HepG2 (cell line): ENCODE measurements at regions not wholly inside any gene's neighbourhood (a gene's known extent, or its start where the extent isn't known, plus 50 kb on each side); places are given as distances from the start of the nearest gene placed in this dataset.

ENCODE experiments used
- CHCHD3 ChIP-seq: sonication (generic); formaldehyde crosslinking; IDR thresholded peaks from 2 replicates; pipeline ENCODE4 v1.8.0; 2022; ENCODE audit warnings: mild to moderate bottlenecking, missing genetic modification reagents, moderate library complexity
- CTCF ChIP-seq: sonication (generic); formaldehyde crosslinking; IDR thresholded peaks from 2 replicates; pipeline ENCODE4 v1.5.0; 2020; ENCODE audit warnings: mild to moderate bottlenecking, missing genetic modification reagents, moderate library complexity
- FLYWCH1 ChIP-seq: sonication (generic); formaldehyde crosslinking; IDR thresholded peaks from 2 replicates; pipeline ENCODE4 v1.8.1; 2023; ENCODE audit warnings: mild to moderate bottlenecking, missing genetic modification reagents
- FOSL2 ChIP-seq: sonication (generic); formaldehyde crosslinking; IDR thresholded peaks from 2 replicates; pipeline ENCODE4 v1.4.0; 2020; ENCODE audit warnings: missing genetic modification reagents
- HNF4A ChIP-seq: sonication (generic); formaldehyde crosslinking; IDR thresholded peaks from 2 replicates; pipeline ENCODE4 v1.4.0; 2020; ENCODE audit warnings: missing genetic modification reagents
- HOMEZ ChIP-seq: IDR thresholded peaks from 2 replicates; pipeline ENCODE4 v1.6.1; 2016; ENCODE audit warnings: low read depth
- KLF6 ChIP-seq: IDR thresholded peaks from 2 replicates; pipeline ENCODE4 v1.8.0; 2016; ENCODE audit warnings: missing biosample characterization, missing genetic modification reagents
- MXI1 ChIP-seq: IDR thresholded peaks from 3 replicates; pipeline ENCODE4 v1.6.1; 2012; ENCODE audit warnings: low read depth, low read length, inconsistent platforms, borderline replicate concordance
- NFE2L1 ChIP-seq: sonication (generic); formaldehyde crosslinking; IDR thresholded peaks from 2 replicates; pipeline ENCODE4 v1.4.0; 2020; ENCODE audit warnings: missing genetic modification reagents, mild to moderate bottlenecking, borderline replicate concordance
- POLR2AphosphoS5 ChIP-seq: IDR thresholded peaks from 2 replicates; pipeline ENCODE4 v1.6.1; 2012; ENCODE audit warnings: low read depth, low read length
- ZBTB43 ChIP-seq: sonication (generic); formaldehyde crosslinking; conservative IDR thresholded peaks from 2 replicates; pipeline ENCODE4 v1.4.0; 2020; ENCODE audit warnings: missing genetic modification reagents
- ZBTB8A ChIP-seq: sonication (generic); formaldehyde crosslinking; IDR thresholded peaks from 2 replicates; pipeline ENCODE4 v1.4.0; 2020; ENCODE audit warnings: mild to moderate bottlenecking, low read depth, missing genetic modification reagents, borderline replicate concordance
- ZNF101 ChIP-seq: sonication (generic); formaldehyde crosslinking; IDR thresholded peaks from 2 replicates; pipeline ENCODE4 v1.4.0; 2020; ENCODE audit warnings: mild to moderate bottlenecking, low read depth, missing genetic modification reagents, borderline replicate concordance
- ZNF20 ChIP-seq: sonication (generic); formaldehyde crosslinking; IDR thresholded peaks from 2 replicates; pipeline ENCODE4 v1.4.0; 2020; ENCODE audit warnings: mild to moderate bottlenecking, moderate library complexity, missing genetic modification reagents

- TF ChIP-seq ZNF20 (CRISPR knock-in tag) (no peak), CHCHD3 (CRISPR knock-in tag) (no peak), FOSL2 (no peak), MXI1 (no peak), FLYWCH1 (CRISPR knock-in tag) (no peak), KLF6 (no peak), POLR2AphosphoS5 (no peak), ZBTB8A (CRISPR knock-in tag) (no peak), HNF4A (no peak), ZBTB43 (CRISPR knock-in tag) (no peak), HOMEZ (CRISPR knock-in tag) (no peak), ZNF101 (CRISPR knock-in tag) (no peak), CTCF (no peak), NFE2L1 (no peak)
Observed at GRCh38 chr1:239997515-239998311, 94.0 kb upstream of the FMN2 start.
